ENCODE measurements at regions not wholly inside any gene's neighbourhood (a gene's known extent, or its start where the extent isn't known, plus 50 kb on each side); places are given as distances from the start of the nearest gene placed in this dataset.

GRCh38 chr17:79187186-79187585 is 112.6 kb downstream of the ENGASE start:
- Histone ChIP-seq H3K4me3 (ENCODE audit: control insufficient read depth in 2 of 3, extremely low read depth in 1 of 3, insufficient read depth in 2 of 3, low read depth in 1 of 3, low read length in 3 of 3) (no peak overlapping the region), H3K9me1 (ENCODE audit: control insufficient read depth, extremely low read depth, insufficient read depth, low read length) (no peaks in the 10 kb centered on the region), H3K4me2 (ENCODE audit: control insufficient read depth, extremely low read depth, insufficient read depth, low read depth, low read length) (no peak overlapping the region), H4K20me1 (ENCODE audit: control insufficient read depth, extremely low read depth, insufficient read depth, low read length) (peaks cover under 1% of the 10 kb centered on the region), H3K27ac (ENCODE audit: control insufficient read depth, insufficient read depth, low read length) (no peak overlapping the region), H3K4me1 (ENCODE audit: control insufficient read depth, extremely low read depth, insufficient read depth, low read length) (no peaks in the 10 kb centered on the region), H2AFZ (ENCODE audit: control insufficient read depth, low read length) (no peak overlapping the region), H3K36me3 (ENCODE audit: control insufficient read depth in 2 of 2, extremely low read depth in 1 of 2, insufficient read depth in 2 of 2, low read length in 2 of 2) (no peaks in the 10 kb centered on the region), H3K9ac (ENCODE audit: control insufficient read depth, extremely low read depth, insufficient read depth, low read length) (no peak overlapping the region), H3K9me3 (ENCODE audit: control insufficient read depth, low read depth, low read length) (no peaks in the 10 kb centered on the region), H3K27me3 (ENCODE audit: control insufficient read depth, extremely low read depth, insufficient read depth, low read length) (peaks cover 52% of the 10 kb centered on the region), H3K79me2 (ENCODE audit: control insufficient read depth, insufficient read depth, low read length) (no peaks in the 10 kb centered on the region)
- FAIRE-seq (no peak), DNase-seq (ENCODE audit: low read depth, low spot score) (no peak)
- dilution Hi-C loops (cut with MboI; ENCODE audit: extremely low pct_ligation_motif_present, low sequenced_read_pairs) = loop anchor here (5.0 kb wide), 1 partner anchor 100 kb away; no protein-coding TSS in a partner anchor
- TF ChIP-seq, protein P1, sequence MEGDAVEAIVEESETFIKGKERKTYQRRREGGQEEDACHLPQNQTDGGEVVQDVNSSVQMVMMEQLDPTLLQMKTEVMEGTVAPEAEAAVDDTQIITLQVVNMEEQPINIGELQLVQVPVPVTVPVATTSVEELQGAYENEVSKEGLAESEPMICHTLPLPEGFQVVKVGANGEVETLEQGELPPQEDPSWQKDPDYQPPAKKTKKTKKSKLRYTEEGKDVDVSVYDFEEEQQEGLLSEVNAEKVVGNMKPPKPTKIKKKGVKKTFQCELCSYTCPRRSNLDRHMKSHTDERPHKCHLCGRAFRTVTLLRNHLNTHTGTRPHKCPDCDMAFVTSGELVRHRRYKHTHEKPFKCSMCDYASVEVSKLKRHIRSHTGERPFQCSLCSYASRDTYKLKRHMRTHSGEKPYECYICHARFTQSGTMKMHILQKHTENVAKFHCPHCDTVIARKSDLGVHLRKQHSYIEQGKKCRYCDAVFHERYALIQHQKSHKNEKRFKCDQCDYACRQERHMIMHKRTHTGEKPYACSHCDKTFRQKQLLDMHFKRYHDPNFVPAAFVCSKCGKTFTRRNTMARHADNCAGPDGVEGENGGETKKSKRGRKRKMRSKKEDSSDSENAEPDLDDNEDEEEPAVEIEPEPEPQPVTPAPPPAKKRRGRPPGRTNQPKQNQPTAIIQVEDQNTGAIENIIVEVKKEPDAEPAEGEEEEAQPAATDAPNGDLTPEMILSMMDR (optimal IDR thresholded peaks at IDR 0.05 in 1 of 3, IDR thresholded peaks at IDR 0.05 in 1 of 3, conservative IDR thresholded peaks at IDR 0.05 in 1 of 3; ENCODE audit: extremely low read depth in 1 of 3, insufficient read depth in 2 of 3, low read length in 3 of 3) = no peak
- TF ChIP-seq EZH2 (IDR thresholded peaks at IDR 0.05; ENCODE audit: low read length) = no peak

DNA sequence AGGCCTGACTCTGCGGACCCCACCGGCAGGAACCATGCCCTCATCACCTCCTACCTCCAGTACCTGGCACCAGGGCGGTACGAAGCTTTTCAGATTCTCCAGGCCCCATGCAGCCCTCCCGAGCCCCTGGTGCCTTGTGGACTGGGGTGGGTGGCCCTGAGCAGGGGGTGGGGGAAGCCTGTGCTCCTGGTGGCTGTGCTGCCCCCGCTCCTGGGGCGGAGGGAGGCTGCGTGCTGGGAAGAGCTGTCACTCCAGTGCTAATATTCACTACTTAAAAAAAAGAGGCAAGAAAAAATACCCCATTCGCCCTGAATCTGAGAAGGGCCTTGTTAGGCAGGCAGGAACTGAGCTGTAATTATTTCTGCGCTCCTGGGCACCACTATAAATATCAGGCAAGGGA is 111.8 kb downstream of the ENGASE start:
- no peak for DNase-seq (ENCODE audit: low read depth, low spot score)
- H3K27me3 ChIP-seq (ENCODE audit: control insufficient read depth, extremely low read depth, insufficient read depth, low read length) = peaks cover 53% of the 10 kb centered on the region
- no peak for TF ChIP-seq EZH2 (IDR thresholded peaks at IDR 0.05; ENCODE audit: low read length)
- TF ChIP-seq, protein P1 (optimal IDR thresholded peaks at IDR 0.05 in 1 of 3, IDR thresholded peaks at IDR 0.05 in 1 of 3, conservative IDR thresholded peaks at IDR 0.05 in 1 of 3; ENCODE audit: extremely low read depth in 1 of 3, insufficient read depth in 2 of 3, low read length in 3 of 3) = no peak
- H2AFZ ChIP-seq (ENCODE audit: control insufficient read depth, low read length) = no peak overlapping the region
- no peak for FAIRE-seq
- H4K20me1 ChIP-seq (ENCODE audit: control insufficient read depth, extremely low read depth, insufficient read depth, low read length) = no peaks in the 10 kb centered on the region
- no peak overlapping the region for H3K27ac ChIP-seq (ENCODE audit: control insufficient read depth, insufficient read depth, low read length)
- no peaks in the 10 kb centered on the region for H3K9me1 ChIP-seq (ENCODE audit: control insufficient read depth, extremely low read depth, insufficient read depth, low read length)
- H3K4me3 ChIP-seq (ENCODE audit: control insufficient read depth in 2 of 3, extremely low read depth in 1 of 3, insufficient read depth in 2 of 3, low read depth in 1 of 3, low read length in 3 of 3) = no peak overlapping the region
- H3K4me2 ChIP-seq (ENCODE audit: control insufficient read depth, extremely low read depth, insufficient read depth, low read depth, low read length) = no peak overlapping the region
- no peaks in the 10 kb centered on the region for H3K4me1 ChIP-seq (ENCODE audit: control insufficient read depth, extremely low read depth, insufficient read depth, low read length)
- no peaks in the 10 kb centered on the region for H3K36me3 ChIP-seq (ENCODE audit: control insufficient read depth in 2 of 2, extremely low read depth in 1 of 2, insufficient read depth in 2 of 2, low read length in 2 of 2)
- H3K9me3 ChIP-seq (ENCODE audit: control insufficient read depth, low read depth, low read length) = no peaks in the 10 kb centered on the region
- dilution Hi-C loops (cut with MboI; ENCODE audit: extremely low pct_ligation_motif_present, low sequenced_read_pairs) = loop anchor here (5.0 kb wide), 1 partner anchor 101 kb away; no protein-coding TSS in a partner anchor
- no peaks in the 10 kb centered on the region for H3K79me2 ChIP-seq (ENCODE audit: control insufficient read depth, insufficient read depth, low read length)
- H3K9ac ChIP-seq (ENCODE audit: control insufficient read depth, extremely low read depth, insufficient read depth, low read length) = no peak overlapping the region

Measured in keratinocyte (primary cell).